ENCODE measurements at regions not wholly inside any gene's neighbourhood (a gene's known extent, or its start where the extent isn't known, plus 50 kb on each side); places are given as distances from the start of the nearest gene placed in this dataset.

DNA sequence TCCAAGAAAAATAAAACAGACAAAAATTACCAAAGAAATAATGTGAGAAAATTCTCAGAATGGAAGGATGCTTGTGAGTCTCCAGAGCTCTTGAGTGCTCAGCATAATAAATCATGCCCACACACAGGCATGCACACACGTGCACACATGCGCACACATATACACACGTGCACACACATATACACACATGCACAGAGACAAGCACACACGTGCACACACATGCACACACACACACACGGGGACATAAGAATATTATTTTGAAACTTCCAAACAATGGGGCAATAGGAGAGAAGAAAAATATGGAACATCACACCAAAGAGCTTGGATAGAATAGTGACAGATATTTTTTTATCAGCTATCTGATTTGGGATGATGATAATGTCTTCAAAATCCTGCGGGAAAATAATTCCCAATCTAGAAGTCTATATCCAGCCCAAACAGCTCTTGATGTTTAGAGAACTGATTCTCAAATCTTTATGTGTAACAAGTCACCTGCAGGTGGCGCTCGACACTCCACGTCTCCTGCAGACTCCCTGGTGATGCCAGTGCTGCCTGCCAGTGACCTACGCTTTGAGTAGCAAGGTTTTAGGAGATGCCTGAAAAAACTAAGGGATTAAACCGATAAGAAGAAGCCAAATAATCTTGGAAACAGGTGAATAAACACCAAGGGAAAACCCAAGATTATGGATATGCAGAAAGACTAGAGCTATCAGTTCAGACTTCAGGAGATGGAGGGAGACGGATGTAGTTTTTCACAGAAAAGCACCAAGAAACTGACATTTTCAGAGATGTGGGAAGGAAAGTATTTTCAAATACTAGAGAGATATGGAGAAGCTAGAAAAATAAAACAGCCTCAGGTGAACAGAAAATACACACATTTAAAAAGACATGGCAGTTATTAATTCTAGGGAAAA lies 743.6 kb downstream of the ETS1 start:
- Histone ChIP-seq H3K27ac (ENCODE audit: low read depth, low read length, poor library complexity, severe bottlenecking) (no peak overlapping the region), H3K9me3 (ENCODE audit: low read length) (no peaks in the 10 kb centered on the region), H4K20me1 (ENCODE audit: insufficient read depth, low read length) (no peaks in the 10 kb centered on the region), H2AFZ (ENCODE audit: low read length) (no peak overlapping the region), H3K4me2 (ENCODE audit: low read length) (no peak overlapping the region), H3K79me2 (ENCODE audit: insufficient read depth, low read depth, low read length) (no peaks in the 10 kb centered on the region), H3K9me2 (ENCODE audit: insufficient read depth, low read length) (no peaks in the 10 kb centered on the region), H3K4me3 (ENCODE audit: low read depth, low read length, poor library complexity, severe bottlenecking) (no peak overlapping the region), H3K4me1 (ENCODE audit: insufficient read depth, low read length, poor library complexity, severe bottlenecking) (no peaks in the 10 kb centered on the region), H3K36me3 (ENCODE audit: insufficient read depth, low read length) (no peaks in the 10 kb centered on the region)
- POLR2A ChIA-PET = interaction anchor here (0.7 to 1.0 kb wide), 2 partner anchors 13 to 25 kb away, joined by 4 read pairs; no protein-coding TSS in a partner anchor
- CTCF ChIA-PET (ENCODE audit: unreplicated experiment) = interaction anchor here (0.6 kb wide), 1 partner anchor 194 kb away, joined by 4 read pairs; no protein-coding TSS in a partner anchor
- peak; percentile 93 for TF ChIP-seq CTCF (conservative IDR thresholded peaks at IDR 0.05; ENCODE audit: low read length)
- TF ChIP-seq EZH2phosphoT487 (IDR thresholded peaks at IDR 0.05; ENCODE audit: borderline replicate concordance, low read depth, low read length) = no peak
- no TSS peak for BruUV-seq (replicated peaks)
- peak; percentile 60 for DNase-seq (ENCODE audit: low spot score)
- intact Hi-C loops (cut with micrococcal nuclease; ENCODE audit: unreplicated experiment) = no loop called here

DNA sequence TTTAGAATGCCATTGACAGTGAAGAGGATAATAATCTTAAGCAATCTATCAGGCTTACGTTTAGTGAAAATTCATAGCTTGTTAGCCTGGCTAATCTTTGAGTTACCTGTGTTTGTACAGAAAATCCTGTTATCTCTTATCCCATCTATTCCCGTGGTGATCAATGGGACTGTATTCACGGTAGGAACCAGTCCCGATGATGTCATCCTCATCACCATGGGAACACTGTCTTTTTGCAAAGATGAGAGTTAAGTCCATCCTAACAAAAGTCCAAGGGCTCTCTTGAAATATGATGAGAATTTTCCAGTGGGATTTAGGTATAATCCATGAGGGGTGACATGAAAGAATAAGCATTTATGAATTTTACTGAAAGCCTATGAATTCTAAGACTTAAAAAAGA lies 762.2 kb downstream of the ETS1 start:
- no peaks in the 10 kb centered on the region for H3K9me2 ChIP-seq (ENCODE audit: insufficient read depth, low read length)
- TF ChIP-seq CTCF (conservative IDR thresholded peaks at IDR 0.05; ENCODE audit: low read length) (no peak), EZH2phosphoT487 (IDR thresholded peaks at IDR 0.05; ENCODE audit: borderline replicate concordance, low read depth, low read length) (no peak)
- no peak overlapping the region for H3K4me2 ChIP-seq (ENCODE audit: low read length)
- no peaks in the 10 kb centered on the region for H3K9me3 ChIP-seq (ENCODE audit: low read length)
- no peak overlapping the region for H3K27ac ChIP-seq (ENCODE audit: low read depth, low read length, poor library complexity, severe bottlenecking)
- no peaks in the 10 kb centered on the region for H3K4me1 ChIP-seq (ENCODE audit: insufficient read depth, low read length, poor library complexity, severe bottlenecking)
- no peak for DNase-seq (ENCODE audit: low spot score)
- H2AFZ ChIP-seq (ENCODE audit: low read length) = no peak overlapping the region
- no peaks in the 10 kb centered on the region for H4K20me1 ChIP-seq (ENCODE audit: insufficient read depth, low read length)
- H3K4me3 ChIP-seq (ENCODE audit: low read depth, low read length, poor library complexity, severe bottlenecking) = no peak overlapping the region
- H3K36me3 ChIP-seq (ENCODE audit: insufficient read depth, low read length) = no peaks in the 10 kb centered on the region
- H3K79me2 ChIP-seq (ENCODE audit: insufficient read depth, low read depth, low read length) = no peaks in the 10 kb centered on the region
- ChIA-PET POLR2A (no interaction called here), CTCF (ENCODE audit: unreplicated experiment) (no interaction called here)
- BruUV-seq (replicated peaks) = no TSS peak
- intact Hi-C loops (cut with micrococcal nuclease; ENCODE audit: unreplicated experiment) = no loop called here

- Histone ChIP-seq H3K36me3 (ENCODE audit: insufficient read depth, low read length) (no peaks in the 10 kb centered on the region), H3K4me2 (ENCODE audit: low read length) (no peak overlapping the region), H3K79me2 (ENCODE audit: insufficient read depth, low read depth, low read length) (no peaks in the 10 kb centered on the region), H2AFZ (ENCODE audit: low read length) (no peak overlapping the region), H3K27ac (ENCODE audit: low read depth, low read length, poor library complexity, severe bottlenecking) (no peak overlapping the region), H3K4me1 (ENCODE audit: insufficient read depth, low read length, poor library complexity, severe bottlenecking) (no peaks in the 10 kb centered on the region), H3K4me3 (ENCODE audit: low read depth, low read length, poor library complexity, severe bottlenecking) (no peak overlapping the region), H3K9me3 (ENCODE audit: low read length) (no peaks in the 10 kb centered on the region), H4K20me1 (ENCODE audit: insufficient read depth, low read length) (no peaks in the 10 kb centered on the region), H3K9me2 (ENCODE audit: insufficient read depth, low read length) (no peaks in the 10 kb centered on the region)
- intact Hi-C loops (cut with micrococcal nuclease; ENCODE audit: unreplicated experiment) = no loop called here
- DNase-seq (ENCODE audit: low spot score) = no peak
- POLR2A ChIA-PET = interaction anchor here (1.0 to 1.2 kb wide), 2 partner anchors 26 to 97 kb away, joined by 3 to 4 read pairs; no protein-coding TSS in a partner anchor
- no TSS peak for BruUV-seq (replicated peaks)
- no peak for TF ChIP-seq CTCF (conservative IDR thresholded peaks at IDR 0.05; ENCODE audit: low read length)
- no peak for TF ChIP-seq EZH2phosphoT487 (IDR thresholded peaks at IDR 0.05; ENCODE audit: borderline replicate concordance, low read depth, low read length)
- CTCF ChIA-PET (ENCODE audit: unreplicated experiment) = no interaction called here
Observed at GRCh38 chr11:127818625-127819024, 768.7 kb downstream of the ETS1 start.
